ENCODE measurements at regions not wholly inside any gene's neighbourhood (a gene's known extent, or its start where the extent isn't known, plus 50 kb on each side); places are given as distances from the start of the nearest gene placed in this dataset.

GRCh38 chr14:89514601-89515000 is 97.6 kb upstream of the FOXN3 start:
- TF ChIP-seq CTCF (IDR thresholded peaks at IDR 0.05; ENCODE audit: poor library complexity, severe bottlenecking) (no peak), TAF1 (IDR thresholded peaks at IDR 0.05; ENCODE audit: low read depth) (no peak), SMC3 (conservative IDR thresholded peaks at IDR 0.05; ENCODE audit: poor library complexity) (no peak), POLR2AphosphoS5 (IDR thresholded peaks at IDR 0.05) (no peak), EP300 (conservative IDR thresholded peaks at IDR 0.05; ENCODE audit: poor library complexity, severe bottlenecking) (no peak), EZH2 (IDR thresholded peaks at IDR 0.05; ENCODE audit: borderline replicate concordance, insufficient read depth, low read length, poor library complexity, severe bottlenecking) (no peak), RAD21 (conservative IDR thresholded peaks at IDR 0.05) (no peak)

Measured in neural cell (in vitro differentiated cells).